ENCODE measurements at regions not wholly inside any gene's neighbourhood (a gene's known extent, or its start where the extent isn't known, plus 50 kb on each side); places are given as distances from the start of the nearest gene placed in this dataset.

DNA sequence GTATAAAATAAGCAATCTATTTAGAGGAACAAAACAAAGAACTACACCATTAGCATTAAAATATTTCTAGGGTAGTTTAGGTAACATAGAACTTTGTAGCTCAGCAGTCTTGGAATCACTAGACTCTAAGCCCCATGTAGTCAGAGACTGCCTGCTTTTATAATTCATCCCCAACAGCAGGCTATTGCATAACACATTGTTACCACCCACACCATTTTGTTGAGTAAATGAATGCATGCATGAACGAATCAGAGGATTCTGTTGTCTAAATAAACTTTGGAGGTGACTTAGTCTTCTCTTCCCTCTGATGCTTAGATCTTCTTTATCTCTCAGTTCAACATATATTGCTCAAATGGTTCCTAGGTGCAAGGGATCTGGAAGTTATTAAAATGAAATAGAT lies 167.6 kb upstream of the TNP1 start:
- Histone ChIP-seq H3K36me3 (ENCODE audit: insufficient read depth, low read length) (no peaks in the 10 kb centered on the region), H3K4me1 (ENCODE audit: insufficient read depth, low read length) (no peaks in the 10 kb centered on the region), H3K4me3 (ENCODE audit: low read length) (no peak overlapping the region), H3K9me3 (ENCODE audit: low read length) (no peaks in the 10 kb centered on the region), H2AFZ (ENCODE audit: low read depth, low read length) (no peak overlapping the region), H3K27me3 (ENCODE audit: insufficient read depth, low read length) (no peaks in the 10 kb centered on the region)

DNA sequence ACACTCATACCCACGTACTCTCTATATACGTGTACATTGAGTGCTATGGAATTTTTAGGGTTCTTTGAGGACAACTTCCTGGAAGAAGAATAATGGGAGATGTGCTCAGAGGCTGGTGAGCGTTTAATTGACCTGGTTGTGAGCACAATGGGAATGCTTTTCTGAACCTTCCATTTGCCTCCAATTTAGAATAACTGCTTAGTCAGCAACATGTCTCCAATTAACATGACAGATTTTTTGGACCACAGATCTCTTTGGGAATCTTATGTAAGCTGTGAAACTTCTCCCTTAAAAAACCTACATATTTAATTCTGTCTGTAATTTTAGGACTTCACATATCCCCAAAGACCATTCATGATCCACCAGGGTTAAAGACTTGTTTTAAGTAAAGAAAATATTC lies 166.7 kb upstream of the TNP1 start:
- Histone ChIP-seq H3K9me3 (ENCODE audit: low read length) (no peaks in the 10 kb centered on the region), H3K36me3 (ENCODE audit: insufficient read depth, low read length) (no peaks in the 10 kb centered on the region), H3K27me3 (ENCODE audit: insufficient read depth, low read length) (no peaks in the 10 kb centered on the region), H3K4me3 (ENCODE audit: low read length) (no peak overlapping the region), H3K4me1 (ENCODE audit: insufficient read depth, low read length) (no peaks in the 10 kb centered on the region), H2AFZ (ENCODE audit: low read depth, low read length) (no peak overlapping the region)

DNA sequence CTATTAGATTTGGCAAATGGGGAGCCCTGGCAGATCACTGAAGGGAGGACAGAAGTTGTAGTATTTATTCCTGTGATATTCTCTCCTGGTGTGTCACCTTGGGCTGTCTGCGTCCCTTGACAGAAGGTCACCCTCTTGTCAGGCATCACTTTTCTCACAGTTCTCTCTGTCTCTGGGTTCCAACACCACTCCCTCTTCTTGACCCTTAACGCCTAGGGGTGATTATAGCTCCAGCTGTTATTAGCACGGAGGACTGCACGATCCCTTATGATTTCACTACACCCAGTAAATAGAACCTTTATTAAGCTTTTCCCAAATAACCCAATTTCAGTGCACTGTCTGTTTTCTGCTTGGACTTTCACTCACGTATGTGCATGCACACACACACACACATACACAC lies 166.3 kb upstream of the TNP1 start:
- Histone ChIP-seq H3K36me3 (ENCODE audit: insufficient read depth, low read length) (no peaks in the 10 kb centered on the region), H3K4me1 (ENCODE audit: insufficient read depth, low read length) (no peaks in the 10 kb centered on the region), H3K27me3 (ENCODE audit: insufficient read depth, low read length) (no peaks in the 10 kb centered on the region), H3K9me3 (ENCODE audit: low read length) (no peaks in the 10 kb centered on the region), H3K4me3 (ENCODE audit: low read length) (no peak overlapping the region), H2AFZ (ENCODE audit: low read depth, low read length) (no peak overlapping the region)

DNA sequence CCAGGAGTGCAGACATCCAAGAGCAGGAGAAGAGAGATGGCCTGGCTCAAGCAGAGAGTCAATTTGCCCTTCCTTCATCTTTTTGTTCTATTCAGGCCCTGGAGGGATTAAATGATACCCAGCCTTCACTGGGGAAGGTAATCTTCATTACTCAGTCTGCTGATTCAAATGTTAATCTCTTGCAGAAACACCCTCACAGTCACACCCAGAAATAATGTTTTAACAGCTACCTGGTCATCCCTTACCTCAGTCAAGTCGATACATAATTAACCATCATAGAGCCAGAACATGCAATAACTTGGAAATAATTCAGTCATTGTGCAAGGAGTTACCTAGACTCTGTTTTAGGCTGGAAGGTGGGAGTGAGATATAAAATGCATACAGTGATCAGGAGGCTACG lies 163.7 kb upstream of the TNP1 start:
- Histone ChIP-seq H2AFZ (ENCODE audit: low read depth, low read length) (no peak overlapping the region), H3K4me3 (ENCODE audit: low read length) (no peak overlapping the region), H3K36me3 (ENCODE audit: insufficient read depth, low read length) (no peaks in the 10 kb centered on the region), H3K9me3 (ENCODE audit: low read length) (no peaks in the 10 kb centered on the region), H3K27me3 (ENCODE audit: insufficient read depth, low read length) (no peaks in the 10 kb centered on the region), H3K4me1 (ENCODE audit: insufficient read depth, low read length) (no peaks in the 10 kb centered on the region)

DNA sequence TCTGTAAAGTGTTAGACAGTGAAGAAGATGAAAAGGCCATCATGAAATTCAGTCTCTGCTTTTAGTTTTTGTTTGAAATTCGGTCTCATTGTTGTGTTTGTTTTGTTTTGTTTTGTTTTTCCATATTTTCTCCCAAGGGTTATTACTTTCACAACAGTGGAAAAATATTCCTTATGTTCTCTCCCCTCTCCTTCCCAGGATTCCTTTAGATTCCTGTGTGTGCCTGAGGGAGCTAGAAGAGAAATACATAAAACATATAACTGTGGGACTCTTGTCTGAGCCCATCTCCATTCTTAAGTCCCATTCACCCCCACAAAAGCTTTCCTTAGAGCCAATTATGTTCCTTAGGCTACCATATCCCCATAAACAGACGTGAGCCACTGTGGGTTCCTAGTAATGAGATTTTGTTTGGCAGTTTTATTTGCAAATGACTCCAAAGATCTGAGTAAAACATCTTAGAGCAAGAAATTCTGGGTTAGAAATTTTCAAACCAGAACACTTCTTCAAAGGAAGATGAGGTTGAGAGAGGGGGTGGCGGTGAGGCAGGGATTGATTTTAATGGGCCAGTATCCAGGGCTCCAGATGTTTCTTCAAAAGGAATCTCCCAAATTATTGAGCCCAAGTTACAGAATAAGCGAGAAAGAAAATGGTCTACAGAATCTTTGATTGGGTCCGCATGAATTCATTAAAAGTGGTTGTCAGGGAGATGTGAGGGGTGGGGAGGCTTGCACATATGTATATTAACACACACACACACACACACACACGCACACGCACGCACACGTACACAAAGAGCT lies 157.8 kb upstream of the TNP1 start:
- Histone ChIP-seq H2AFZ (ENCODE audit: low read depth, low read length) (no peak overlapping the region), H3K27me3 (ENCODE audit: insufficient read depth, low read length) (no peaks in the 10 kb centered on the region), H3K36me3 (ENCODE audit: insufficient read depth, low read length) (no peaks in the 10 kb centered on the region), H3K4me1 (ENCODE audit: insufficient read depth, low read length) (peaks cover 3% of the 10 kb centered on the region), H3K9me3 (ENCODE audit: low read length) (no peaks in the 10 kb centered on the region), H3K4me3 (ENCODE audit: low read length) (no peak overlapping the region)

DNA sequence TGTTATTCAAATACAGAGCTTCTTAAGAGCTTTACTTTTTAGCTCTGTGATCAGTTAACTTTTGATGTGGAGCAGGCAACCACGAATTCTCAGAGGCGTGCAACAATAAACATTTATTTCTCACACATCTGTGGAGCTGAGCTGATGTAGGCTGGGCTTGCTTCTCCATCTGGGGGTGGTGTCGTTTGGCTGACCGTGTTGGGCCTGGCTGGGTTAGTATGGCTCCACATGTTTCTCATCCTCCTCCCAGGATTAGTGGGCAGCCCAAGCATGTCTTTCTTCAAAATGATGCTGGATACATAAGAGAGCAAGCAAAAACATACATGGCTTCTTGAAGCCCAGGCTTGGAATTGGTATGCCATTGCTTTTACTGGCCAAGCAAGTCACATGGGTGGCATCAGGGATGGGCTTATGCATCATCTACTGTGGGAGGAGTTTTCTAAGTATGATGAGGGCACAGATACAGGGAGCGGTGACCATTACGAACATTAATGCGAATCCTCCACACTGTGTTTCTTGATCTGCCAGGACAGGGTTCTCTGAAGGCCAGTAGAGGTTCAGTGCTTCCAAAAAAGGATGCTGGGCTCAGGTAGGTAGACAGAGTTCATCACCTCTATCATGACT lies 157.0 kb upstream of the TNP1 start:
- no peak overlapping the region for H3K4me3 ChIP-seq (ENCODE audit: low read length)
- no peaks in the 10 kb centered on the region for H3K27me3 ChIP-seq (ENCODE audit: insufficient read depth, low read length)
- H3K4me1 ChIP-seq (ENCODE audit: insufficient read depth, low read length) = peaks cover 3% of the 10 kb centered on the region

DNA sequence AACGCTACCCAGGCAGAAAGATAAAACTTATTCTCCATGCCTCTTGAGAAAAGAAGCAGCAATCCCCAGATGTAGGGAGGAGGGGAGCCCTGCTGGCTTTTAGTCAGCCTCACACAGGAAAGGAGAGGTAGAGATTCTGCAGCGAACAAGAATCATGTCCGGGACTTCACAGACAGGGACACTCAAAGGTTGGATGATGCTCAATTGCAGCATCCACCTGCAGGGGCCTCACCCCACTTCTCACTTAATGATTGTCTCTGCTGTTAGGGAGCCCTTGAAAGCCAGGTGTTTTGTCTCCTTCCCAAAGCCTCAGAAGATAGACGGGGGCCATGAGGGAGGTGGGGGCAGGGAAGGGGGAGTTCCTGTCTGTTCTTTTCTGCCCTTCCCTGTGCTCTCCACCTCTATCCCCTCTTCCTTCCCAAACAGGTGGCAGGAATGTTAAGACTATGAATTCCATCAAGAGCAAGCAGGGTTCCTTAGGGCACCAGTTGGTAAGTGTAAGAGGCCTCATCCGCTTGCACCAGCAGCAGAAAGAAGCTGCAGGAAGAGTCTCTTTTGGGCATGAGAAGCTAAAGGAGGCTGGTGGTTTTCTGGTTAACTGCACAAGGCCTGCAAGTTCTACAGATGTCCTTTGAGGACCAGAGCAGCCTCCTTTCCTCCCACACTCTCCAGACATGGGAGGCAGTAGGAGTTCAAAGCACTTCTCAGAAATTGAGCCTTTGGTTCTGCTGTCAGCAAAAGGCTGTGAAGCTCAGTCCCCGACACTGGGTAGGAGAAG lies 154.7 kb upstream of the TNP1 start:
- no peaks in the 10 kb centered on the region for H3K9me3 ChIP-seq (ENCODE audit: low read length)

More for the DNA sequence above, 157.0 kb upstream of the TNP1 start:
- Histone ChIP-seq H3K9me3 (ENCODE audit: low read length) (no peaks in the 10 kb centered on the region), H3K36me3 (ENCODE audit: insufficient read depth, low read length) (no peaks in the 10 kb centered on the region), H2AFZ (ENCODE audit: low read depth, low read length) (no peak overlapping the region)

DNA sequence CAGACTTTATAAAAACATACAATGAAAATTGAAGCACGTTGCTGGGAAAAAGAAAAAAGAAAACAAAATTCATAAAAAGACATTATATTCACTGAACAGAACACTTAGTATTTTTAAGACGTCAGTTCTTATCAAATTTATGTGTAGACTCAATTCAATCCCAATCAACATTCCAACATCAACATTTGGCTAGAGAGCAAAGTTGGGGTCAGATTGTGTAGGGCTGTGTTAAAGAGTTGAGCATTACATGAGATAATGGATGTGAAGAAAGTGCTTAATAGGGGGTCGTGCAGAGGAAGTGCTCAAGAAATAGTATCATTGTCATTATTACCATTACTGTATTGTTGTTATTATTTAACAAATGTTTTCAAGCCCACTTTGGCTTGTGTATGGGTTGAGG lies 154.1 kb upstream of the TNP1 start:
- Histone ChIP-seq H2AFZ (ENCODE audit: low read depth, low read length) (no peak overlapping the region), H3K27me3 (ENCODE audit: insufficient read depth, low read length) (no peaks in the 10 kb centered on the region), H3K4me1 (ENCODE audit: insufficient read depth, low read length) (peaks cover 3% of the 10 kb centered on the region), H3K36me3 (ENCODE audit: insufficient read depth, low read length) (no peaks in the 10 kb centered on the region), H3K9me3 (ENCODE audit: low read length) (no peaks in the 10 kb centered on the region), H3K4me3 (ENCODE audit: low read length) (no peak overlapping the region)

More for the DNA sequence above, 154.7 kb upstream of the TNP1 start:
- Histone ChIP-seq H3K36me3 (ENCODE audit: insufficient read depth, low read length) (no peaks in the 10 kb centered on the region), H3K4me1 (ENCODE audit: insufficient read depth, low read length) (peaks cover 3% of the 10 kb centered on the region), H3K4me3 (ENCODE audit: low read length) (no peak overlapping the region), H2AFZ (ENCODE audit: low read depth, low read length) (no peak overlapping the region), H3K27me3 (ENCODE audit: insufficient read depth, low read length) (no peaks in the 10 kb centered on the region)

DNA sequence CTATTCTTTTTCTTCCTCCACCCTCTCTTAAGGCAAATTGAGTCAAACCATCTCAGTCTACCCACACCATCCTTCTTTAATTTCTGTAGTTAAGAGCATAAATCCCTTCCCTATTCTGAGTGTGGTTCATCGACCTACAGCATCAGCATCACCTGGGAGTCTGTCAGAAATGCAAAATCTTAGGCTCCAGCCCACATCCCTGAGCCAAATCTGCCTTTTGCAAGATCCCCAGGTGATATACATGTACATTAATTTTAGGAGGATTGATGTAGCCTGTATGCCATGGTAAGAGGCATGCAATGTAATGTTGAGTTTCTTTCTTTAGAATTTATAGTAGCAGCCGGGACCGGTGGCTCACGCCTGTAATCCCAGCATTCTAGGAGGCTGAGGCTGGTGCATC lies 151.7 kb upstream of the TNP1 start:
- Histone ChIP-seq H3K4me1 (ENCODE audit: insufficient read depth, low read length) (no peaks in the 10 kb centered on the region), H3K36me3 (ENCODE audit: insufficient read depth, low read length) (no peaks in the 10 kb centered on the region), H2AFZ (ENCODE audit: low read depth, low read length) (no peak overlapping the region), H3K9me3 (ENCODE audit: low read length) (no peaks in the 10 kb centered on the region), H3K4me3 (ENCODE audit: low read length) (no peak overlapping the region), H3K27me3 (ENCODE audit: insufficient read depth, low read length) (no peaks in the 10 kb centered on the region)

DNA sequence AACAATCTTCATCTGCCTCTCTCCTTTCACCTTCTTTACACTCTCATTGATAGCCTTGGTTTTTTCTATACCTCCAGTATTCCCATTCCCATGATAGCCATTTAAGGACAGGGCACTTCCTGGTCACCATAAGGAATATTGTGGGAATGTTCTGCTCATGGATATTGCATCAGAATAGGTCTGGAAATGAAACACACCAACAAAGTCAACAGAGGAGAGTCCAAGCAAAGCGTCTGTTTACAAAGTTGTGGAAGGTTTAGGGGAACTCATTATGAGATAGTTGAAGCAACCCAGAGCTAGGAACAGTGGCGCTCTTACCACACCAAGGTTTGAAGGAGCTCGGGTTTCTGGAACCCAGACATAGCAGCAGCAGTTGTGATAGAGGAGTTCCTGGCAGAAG lies 150.3 kb upstream of the TNP1 start:
- H2AFZ ChIP-seq (ENCODE audit: low read depth, low read length) = no peak overlapping the region
- H3K4me3 ChIP-seq (ENCODE audit: low read length) = no peak overlapping the region
- no peaks in the 10 kb centered on the region for H3K27me3 ChIP-seq (ENCODE audit: insufficient read depth, low read length)
- H3K9me3 ChIP-seq (ENCODE audit: low read length) = no peaks in the 10 kb centered on the region
- H3K36me3 ChIP-seq (ENCODE audit: insufficient read depth, low read length) = no peaks in the 10 kb centered on the region
- H3K4me1 ChIP-seq (ENCODE audit: insufficient read depth, low read length) = no peaks in the 10 kb centered on the region

DNA sequence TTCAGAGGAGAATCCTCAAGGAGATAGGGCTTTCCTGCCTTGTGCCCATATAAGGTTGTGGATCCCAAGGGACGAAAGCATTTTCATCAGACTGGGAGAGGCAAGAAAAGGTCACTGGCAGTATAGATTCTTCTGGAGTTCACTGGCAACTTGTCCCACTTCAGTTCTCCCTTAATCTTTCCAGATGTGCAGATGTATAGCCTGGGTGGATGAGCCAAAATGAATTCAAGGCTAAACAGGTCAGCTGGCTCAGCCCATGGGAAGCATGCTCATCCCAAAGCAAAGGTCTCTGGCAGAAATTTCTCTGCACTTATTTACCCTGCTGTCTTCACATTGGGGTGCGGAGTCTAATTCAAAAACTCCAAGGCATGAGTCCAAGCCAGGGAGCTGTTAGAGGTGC lies 148.9 kb upstream of the TNP1 start:
- Histone ChIP-seq H3K4me3 (ENCODE audit: low read length) (no peak overlapping the region), H2AFZ (ENCODE audit: low read depth, low read length) (no peak overlapping the region), H3K4me1 (ENCODE audit: insufficient read depth, low read length) (no peaks in the 10 kb centered on the region), H3K36me3 (ENCODE audit: insufficient read depth, low read length) (no peaks in the 10 kb centered on the region), H3K9me3 (ENCODE audit: low read length) (no peaks in the 10 kb centered on the region), H3K27me3 (ENCODE audit: insufficient read depth, low read length) (no peaks in the 10 kb centered on the region)

DNA sequence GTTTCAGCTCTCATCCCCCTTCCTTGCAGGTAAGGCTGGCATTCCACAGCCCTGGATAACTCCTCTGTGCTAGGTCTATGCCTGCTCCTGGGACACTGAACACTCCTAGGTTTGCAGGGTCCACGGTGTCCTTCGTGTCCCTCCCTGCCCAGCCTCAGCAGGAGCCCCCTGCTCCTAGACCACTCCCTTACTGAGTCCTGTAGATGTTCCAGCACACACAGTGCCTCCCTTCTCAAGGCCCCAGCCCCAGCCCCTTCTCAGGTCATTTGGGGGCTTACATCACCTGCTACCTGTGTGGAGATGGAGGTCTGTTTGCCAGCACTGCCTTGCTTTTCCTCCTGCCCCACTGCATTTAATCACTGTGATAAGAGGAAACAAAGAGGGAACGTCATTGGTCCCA lies 146.4 kb upstream of the TNP1 start:
- H2AFZ ChIP-seq (ENCODE audit: low read depth, low read length) = no peak overlapping the region
- H3K4me3 ChIP-seq (ENCODE audit: low read length) = no peak overlapping the region
- no peaks in the 10 kb centered on the region for H3K27me3 ChIP-seq (ENCODE audit: insufficient read depth, low read length)
- no peaks in the 10 kb centered on the region for H3K36me3 ChIP-seq (ENCODE audit: insufficient read depth, low read length)
- H3K9me3 ChIP-seq (ENCODE audit: low read length) = no peaks in the 10 kb centered on the region
- no peaks in the 10 kb centered on the region for H3K4me1 ChIP-seq (ENCODE audit: insufficient read depth, low read length)

DNA sequence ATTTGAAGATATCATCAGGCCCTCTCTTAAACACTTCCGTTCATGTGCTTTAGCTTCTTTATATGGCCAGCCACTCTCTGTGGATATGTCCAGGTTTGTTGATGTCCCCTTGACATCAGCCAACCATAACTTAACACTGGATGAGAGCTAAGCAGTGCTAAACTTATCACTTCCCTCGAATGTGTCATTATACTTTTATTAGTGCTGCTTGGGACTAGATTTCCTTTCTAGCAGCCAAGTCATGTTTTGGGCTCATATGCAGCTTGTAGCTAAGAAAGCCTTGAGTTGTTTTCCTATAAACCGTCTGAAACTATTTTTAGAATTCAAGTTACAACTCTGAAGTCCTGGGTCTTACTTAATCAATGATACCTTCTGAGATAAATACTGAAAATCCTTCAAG lies 144.8 kb upstream of the TNP1 start:
- Histone ChIP-seq H3K9me3 (ENCODE audit: low read length) (no peaks in the 10 kb centered on the region), H3K4me1 (ENCODE audit: insufficient read depth, low read length) (no peaks in the 10 kb centered on the region), H3K4me3 (ENCODE audit: low read length) (no peak overlapping the region), H3K27me3 (ENCODE audit: insufficient read depth, low read length) (no peaks in the 10 kb centered on the region), H2AFZ (ENCODE audit: low read depth, low read length) (no peak overlapping the region), H3K36me3 (ENCODE audit: insufficient read depth, low read length) (no peaks in the 10 kb centered on the region)
